ENCODE measurements at regions not wholly inside any gene's neighbourhood (a gene's known extent, or its start where the extent isn't known, plus 50 kb on each side); places are given as distances from the start of the nearest gene placed in this dataset.

DNA sequence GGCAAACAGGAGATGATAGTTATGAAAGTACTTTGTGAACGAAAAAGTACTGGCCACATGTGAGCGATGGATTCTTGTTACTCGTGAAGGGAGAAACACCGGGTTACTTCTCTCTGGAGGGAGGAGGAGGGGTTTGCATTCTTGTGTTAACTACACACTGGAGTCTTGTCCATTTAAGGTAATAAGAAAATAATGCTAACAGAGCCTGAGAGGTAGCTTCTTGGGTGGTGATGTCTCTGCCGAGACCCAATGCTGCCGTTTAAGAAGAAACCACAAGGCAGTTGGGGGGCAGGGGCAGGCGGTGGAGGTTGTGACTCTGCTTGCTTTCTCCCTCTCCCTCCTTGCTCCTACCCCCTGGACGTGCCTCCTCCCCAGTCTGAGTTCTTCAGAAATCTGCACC lies 100.9 kb upstream of the ROPN1 start:
- no peak for DNase-seq (ENCODE audit: low read depth)

GRCh38 chr3:124094496-124094895 lies 102.6 kb upstream of the ROPN1 start:
- no peak for DNase-seq (ENCODE audit: low read depth)

DNA sequence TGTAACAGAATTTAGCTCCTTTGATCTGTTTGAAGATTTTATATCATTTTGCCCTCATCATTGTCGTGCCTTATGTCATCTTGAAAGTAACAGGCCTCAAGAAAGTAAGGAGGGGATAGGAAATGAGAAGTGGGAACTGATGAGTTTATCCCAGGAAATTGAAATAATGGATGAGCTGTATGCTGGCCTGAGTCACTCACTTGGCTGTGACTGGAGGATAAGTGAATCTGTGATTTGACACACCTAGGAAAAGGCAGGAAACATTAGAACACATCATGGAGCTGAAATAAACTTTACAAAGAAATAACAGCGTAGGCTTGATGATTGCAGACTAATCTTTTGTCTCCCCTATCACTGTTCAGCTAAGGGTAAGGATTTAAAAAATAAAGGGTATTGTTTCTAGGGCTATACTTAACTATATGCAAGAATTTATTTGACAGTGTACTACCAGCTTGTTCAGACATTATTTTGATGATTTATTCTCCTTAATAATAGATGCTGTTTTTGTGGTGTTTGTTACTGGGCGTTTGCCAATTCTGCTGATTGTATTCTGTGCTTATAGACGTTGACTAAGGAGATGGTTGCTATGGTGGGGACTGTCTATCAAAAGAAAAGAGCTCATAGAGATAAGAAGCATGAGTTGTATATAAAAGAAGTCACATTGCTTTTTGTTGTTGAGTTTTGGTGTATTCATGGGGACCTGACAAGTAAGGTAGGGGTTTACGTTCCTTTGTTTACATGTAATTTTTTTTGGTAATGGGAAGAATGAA lies 105.6 kb upstream of the ROPN1 start:
- DNase-seq (ENCODE audit: low read depth), result no peak

GRCh38 chr3:124101643-124102042 lies 109.7 kb upstream of the ROPN1 start:
- no peak for DNase-seq (ENCODE audit: low read depth)

DNA sequence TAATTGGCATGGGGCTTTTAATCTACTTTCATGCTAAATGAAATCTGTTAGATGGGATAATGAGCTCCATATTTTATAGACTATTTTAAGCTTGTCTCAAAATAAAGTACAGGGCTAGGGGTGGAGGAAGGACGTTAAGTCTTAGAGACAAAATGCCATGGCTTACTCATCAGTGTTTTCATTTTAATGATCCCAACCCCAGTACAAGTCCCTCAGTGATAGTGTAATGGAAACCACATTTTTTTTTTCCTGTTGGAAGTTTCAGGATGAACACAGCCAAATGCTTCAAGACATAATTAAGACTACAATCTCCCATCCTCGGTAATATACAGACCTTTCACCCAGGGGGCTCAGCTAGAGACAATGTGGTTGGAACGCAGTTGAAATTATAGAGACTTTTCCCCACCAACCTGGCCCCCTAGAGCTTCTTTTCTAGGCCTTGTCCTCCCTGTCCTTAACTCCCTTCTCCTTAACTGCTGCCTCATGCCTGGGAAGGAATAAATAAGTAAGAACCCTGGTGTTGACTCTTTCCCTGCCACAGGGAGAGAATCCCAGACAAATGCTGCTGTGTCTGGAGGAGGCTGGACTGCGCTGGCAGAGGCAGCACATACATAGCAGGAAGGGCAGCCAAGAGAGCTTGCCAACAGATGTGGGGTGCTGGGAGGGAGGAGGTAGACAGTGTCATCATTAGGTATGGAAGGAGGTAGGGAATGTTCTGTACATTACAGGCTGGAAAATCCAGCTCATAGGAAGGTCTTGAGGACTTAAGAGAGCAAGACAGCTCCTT lies 115.4 kb upstream of the ROPN1 start:
- DNase-seq (ENCODE audit: low read depth), result no peak

GRCh38 chr3:124108446-124108845 lies 116.5 kb upstream of the ROPN1 start:
- DNase-seq (ENCODE audit: low read depth), result no peak

GRCh38 chr3:124113485-124113884 lies 121.6 kb upstream of the ROPN1 start:
- DNase-seq (ENCODE audit: low read depth), result no peak

- no peak for DNase-seq (ENCODE audit: low read depth)
Observed at GRCh38 chr3:124115279-124115678, 123.4 kb upstream of the ROPN1 start.

DNA sequence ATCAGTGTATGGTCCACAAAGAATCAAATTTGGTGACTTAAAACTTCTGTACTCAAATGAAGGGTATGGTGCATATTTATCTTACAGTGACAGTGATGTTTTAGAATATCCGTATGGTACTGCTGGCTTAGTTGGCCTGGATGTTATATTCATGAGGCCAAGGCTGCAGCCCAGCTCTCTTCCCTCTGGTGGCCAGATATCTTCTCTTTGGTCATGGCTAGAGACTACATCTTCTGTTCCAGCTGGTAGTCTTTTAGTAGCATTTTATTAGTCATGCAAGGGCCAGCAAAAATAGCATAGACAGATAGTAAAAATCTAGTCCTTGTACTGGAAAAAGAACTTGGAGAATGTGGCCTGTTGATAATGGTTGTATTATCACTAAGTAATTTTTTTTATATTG lies 124.0 kb upstream of the ROPN1 start:
- no peak for DNase-seq (ENCODE audit: low read depth)

- DNase-seq (ENCODE audit: low read depth), result no peak
Observed at GRCh38 chr3:124116906-124117305, 125.0 kb upstream of the ROPN1 start.

DNA sequence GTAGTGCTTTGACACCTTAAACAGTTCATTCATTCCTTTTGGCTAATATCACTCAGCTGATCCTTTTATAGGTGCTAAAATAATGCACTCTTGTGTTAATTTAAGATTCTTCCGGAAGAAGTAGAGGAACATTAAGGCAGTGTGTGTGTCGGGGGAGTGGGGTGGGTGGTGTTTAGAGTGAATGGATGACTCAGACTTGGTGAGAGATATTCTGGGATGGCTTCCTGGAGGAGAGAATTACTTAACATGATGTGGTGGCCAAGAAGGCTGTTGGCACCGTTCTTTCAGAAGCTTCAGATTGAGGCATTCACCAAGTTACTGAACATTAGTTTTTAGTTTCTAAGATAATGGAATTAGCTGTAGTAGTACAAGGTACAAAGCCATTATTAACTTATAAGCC lies 125.6 kb upstream of the ROPN1 start:
- no peak for DNase-seq (ENCODE audit: low read depth)

DNA sequence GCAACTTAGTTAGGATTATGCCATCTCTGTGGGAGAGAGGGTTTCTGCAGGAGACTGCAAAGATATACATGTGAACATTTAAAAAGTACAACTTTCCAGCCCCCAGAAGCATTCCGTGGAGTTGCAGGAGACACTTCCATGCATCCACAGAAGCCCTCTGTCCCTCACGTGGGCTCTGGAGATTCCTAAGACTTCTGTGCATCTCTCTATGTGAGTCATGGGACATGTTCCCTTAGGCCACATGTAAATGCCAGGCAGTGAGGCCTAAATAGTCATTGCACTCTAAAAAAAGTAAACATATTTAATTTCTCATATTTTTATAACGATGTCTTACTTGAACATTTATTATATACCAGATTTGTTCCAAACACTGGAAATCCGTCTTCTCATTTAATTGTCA lies 126.5 kb upstream of the ROPN1 start:
- DNase-seq (ENCODE audit: low read depth), result no peak

- DNase-seq (ENCODE audit: low read depth), result no peak
Observed at GRCh38 chr3:124119056-124119716, 127.3 kb upstream of the ROPN1 start.

GRCh38 chr3:124121379-124122312 lies 129.7 kb upstream of the ROPN1 start:
- no peak for DNase-seq (ENCODE audit: low read depth)

- DNase-seq (ENCODE audit: low read depth), result no peak
Observed at GRCh38 chr3:124125315-124125714, 133.4 kb upstream of the ROPN1 start.

GRCh38 chr3:124126436-124127023 lies 134.6 kb upstream of the ROPN1 start:
- DNase-seq (ENCODE audit: low read depth), result no peak

GRCh38 chr3:124131158-124131557 lies 139.2 kb upstream of the ROPN1 start:
- no peak for DNase-seq (ENCODE audit: low read depth)

GRCh38 chr3:124131580-124131979 lies 139.7 kb upstream of the ROPN1 start:
- DNase-seq (ENCODE audit: low read depth), result no peak

DNA sequence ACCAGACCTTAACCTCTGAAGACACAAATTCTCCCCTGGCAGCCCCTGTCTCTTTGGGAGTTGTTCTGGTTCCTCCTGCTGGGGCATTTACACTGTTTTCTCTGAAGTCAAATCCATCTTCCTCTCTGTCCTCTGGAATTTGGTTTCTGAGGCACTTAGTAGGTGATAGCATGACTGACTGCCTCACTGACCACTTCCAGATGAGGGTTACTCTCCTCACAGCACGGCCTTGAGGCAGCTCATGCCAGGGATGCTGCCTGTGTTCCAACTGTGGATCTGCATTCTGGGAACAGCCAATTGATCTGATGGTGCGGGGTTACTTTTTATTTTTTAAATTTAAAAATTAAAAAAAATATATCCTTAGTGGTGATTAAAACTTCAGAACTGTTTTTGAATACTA lies 140.9 kb upstream of the ROPN1 start:
- no peak for DNase-seq (ENCODE audit: low read depth)

- DNase-seq (ENCODE audit: low read depth), result no peak
Observed at GRCh38 chr3:124133366-124133940, 141.5 kb upstream of the ROPN1 start.

DNA sequence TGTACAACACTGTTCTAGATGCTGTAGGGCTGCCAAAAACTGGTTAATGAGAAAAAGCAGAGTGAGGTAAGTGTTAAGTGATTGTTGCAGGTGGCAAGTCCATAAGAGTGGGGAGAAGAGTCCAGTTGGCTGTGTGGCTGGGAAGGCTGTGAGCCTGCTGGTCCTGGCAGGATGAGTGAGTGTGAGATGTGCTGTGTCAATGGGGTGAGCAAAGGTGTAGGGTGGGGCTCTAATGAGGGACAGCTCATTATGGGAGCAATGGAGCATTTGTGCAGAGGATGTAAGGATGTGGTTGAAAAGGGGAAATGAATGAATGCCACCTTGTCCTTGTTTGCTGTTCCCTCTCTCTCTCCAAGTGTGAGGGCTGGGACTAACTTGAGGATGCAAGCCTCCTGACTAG lies 145.3 kb upstream of the ROPN1 start:
- DNase-seq (ENCODE audit: low read depth), result no peak

All from activated T-helper 1 cell treated with Interleukin-2 at 50 U/mL for 16 hours (primary cell).